ENCODE measurements at regions not wholly inside any gene's neighbourhood (a gene's known extent, or its start where the extent isn't known, plus 50 kb on each side); places are given as distances from the start of the nearest gene placed in this dataset.
A peak's percentile ranks its signal among the peaks of the same experiment; 100 is the strongest.

DNA sequence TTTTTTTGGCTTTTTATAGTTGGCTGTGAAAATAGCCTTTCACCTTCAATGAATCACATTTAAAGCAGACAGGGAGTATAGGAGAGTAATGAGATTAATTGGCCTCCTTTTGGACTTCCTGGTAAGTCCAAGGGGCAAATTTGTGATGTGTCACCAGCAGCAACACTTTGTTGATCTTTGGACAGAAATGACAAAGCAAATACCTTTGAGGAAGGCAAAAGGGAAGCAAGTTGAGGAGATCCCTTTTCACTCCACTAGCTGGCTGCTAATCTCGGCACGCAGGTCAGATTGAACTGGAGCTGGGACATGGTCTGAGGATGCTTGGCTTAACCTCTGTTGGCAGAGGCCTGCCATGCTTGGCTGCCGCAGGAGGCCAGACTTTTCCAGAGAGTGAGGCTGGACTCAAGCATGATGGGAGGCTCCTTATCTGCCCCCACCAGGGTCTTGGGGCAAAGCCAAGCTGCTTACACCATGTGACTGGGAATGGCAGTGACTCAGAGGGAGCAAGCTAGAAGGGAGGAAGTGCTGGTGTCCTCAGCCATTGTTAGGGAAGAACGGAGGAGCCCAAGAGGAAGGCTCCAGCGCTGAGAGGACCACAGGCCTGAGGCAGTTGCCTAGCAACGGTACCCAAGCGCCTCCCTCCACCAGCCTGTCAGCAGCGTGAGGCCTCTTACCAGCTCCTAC is 174.5 kb upstream of the MAP1B start:
- Histone ChIP-seq H3K4me1 (ENCODE audit: insufficient read depth, low read length) (peaks cover 27% of the 10 kb centered on the region), H3K4me3 (ENCODE audit: low read length) (no peak overlapping the region), H3K9me3 (ENCODE audit: low read length) (no peaks in the 10 kb centered on the region), H3K27me3 (ENCODE audit: insufficient read depth, low read length) (no peaks in the 10 kb centered on the region), H3K36me3 (ENCODE audit: insufficient read depth, low read length) (no peaks in the 10 kb centered on the region), H2AFZ (ENCODE audit: low read depth, low read length) (no peak overlapping the region)

- peaks cover 34% of the 10 kb centered on the region for H3K4me1 ChIP-seq (ENCODE audit: insufficient read depth, low read length)
- H3K9me3 ChIP-seq (ENCODE audit: low read length) = no peaks in the 10 kb centered on the region
- H3K27me3 ChIP-seq (ENCODE audit: insufficient read depth, low read length) = no peaks in the 10 kb centered on the region
- H3K36me3 ChIP-seq (ENCODE audit: insufficient read depth, low read length) = no peaks in the 10 kb centered on the region
- no peak overlapping the region for H2AFZ ChIP-seq (ENCODE audit: low read depth, low read length)
- H3K4me3 ChIP-seq (ENCODE audit: low read length) = no peak overlapping the region
Measured at GRCh38 chr5:71934322-71934721, 173.0 kb upstream of the MAP1B start.

DNA sequence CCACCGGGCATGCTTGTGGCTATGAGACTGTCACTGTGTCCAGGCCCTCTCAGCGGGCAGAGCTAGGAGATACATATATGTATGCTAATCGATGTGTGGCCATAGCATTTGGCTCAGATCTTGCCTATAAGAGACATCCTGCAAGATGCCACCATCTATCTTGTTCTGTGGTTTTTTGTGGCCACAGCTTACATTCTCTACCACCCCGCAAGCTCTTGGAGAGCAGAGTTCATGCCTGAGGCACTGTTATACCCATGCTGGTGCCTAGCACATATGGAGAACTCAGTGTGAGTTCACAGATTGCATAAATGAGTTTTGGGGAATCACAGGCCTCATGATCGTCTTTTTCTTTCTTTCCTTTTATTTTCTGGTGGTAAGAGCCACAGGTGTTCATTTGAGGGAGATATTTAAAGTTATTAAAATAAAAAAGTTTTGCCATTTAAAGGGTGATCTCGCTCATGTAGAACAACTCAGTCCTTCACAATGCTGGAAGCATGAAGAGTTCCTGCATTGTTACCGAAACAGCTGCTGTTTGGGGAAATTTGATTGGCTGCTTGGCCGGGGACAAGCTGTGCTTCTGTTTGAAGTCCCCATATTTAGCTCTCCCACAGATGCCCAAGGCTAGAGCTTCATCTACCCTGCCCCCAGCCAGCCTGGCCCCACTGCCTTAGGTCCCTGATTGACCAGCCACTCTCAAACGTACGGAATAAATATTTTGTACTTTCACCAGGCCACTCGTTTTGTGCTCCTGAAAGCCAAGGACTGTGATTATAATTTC is 169.2 kb upstream of the MAP1B start:
- Histone ChIP-seq H2AFZ (ENCODE audit: low read depth, low read length) (no peak overlapping the region), H3K4me3 (ENCODE audit: low read length) (no peak overlapping the region), H3K9me3 (ENCODE audit: low read length) (no peaks in the 10 kb centered on the region), H3K36me3 (ENCODE audit: insufficient read depth, low read length) (no peaks in the 10 kb centered on the region), H3K27me3 (ENCODE audit: insufficient read depth, low read length) (no peaks in the 10 kb centered on the region), H3K4me1 (ENCODE audit: insufficient read depth, low read length) (peaks cover 29% of the 10 kb centered on the region)

GRCh38 chr5:71938895-71939294 is 168.4 kb upstream of the MAP1B start:
- Histone ChIP-seq H3K36me3 (ENCODE audit: insufficient read depth, low read length) (no peaks in the 10 kb centered on the region), H2AFZ (ENCODE audit: low read depth, low read length) (no peak overlapping the region), H3K4me1 (ENCODE audit: insufficient read depth, low read length) (peaks cover 23% of the 10 kb centered on the region), H3K27me3 (ENCODE audit: insufficient read depth, low read length) (no peaks in the 10 kb centered on the region), H3K9me3 (ENCODE audit: low read length) (no peaks in the 10 kb centered on the region), H3K4me3 (ENCODE audit: low read length) (no peak overlapping the region)

DNA sequence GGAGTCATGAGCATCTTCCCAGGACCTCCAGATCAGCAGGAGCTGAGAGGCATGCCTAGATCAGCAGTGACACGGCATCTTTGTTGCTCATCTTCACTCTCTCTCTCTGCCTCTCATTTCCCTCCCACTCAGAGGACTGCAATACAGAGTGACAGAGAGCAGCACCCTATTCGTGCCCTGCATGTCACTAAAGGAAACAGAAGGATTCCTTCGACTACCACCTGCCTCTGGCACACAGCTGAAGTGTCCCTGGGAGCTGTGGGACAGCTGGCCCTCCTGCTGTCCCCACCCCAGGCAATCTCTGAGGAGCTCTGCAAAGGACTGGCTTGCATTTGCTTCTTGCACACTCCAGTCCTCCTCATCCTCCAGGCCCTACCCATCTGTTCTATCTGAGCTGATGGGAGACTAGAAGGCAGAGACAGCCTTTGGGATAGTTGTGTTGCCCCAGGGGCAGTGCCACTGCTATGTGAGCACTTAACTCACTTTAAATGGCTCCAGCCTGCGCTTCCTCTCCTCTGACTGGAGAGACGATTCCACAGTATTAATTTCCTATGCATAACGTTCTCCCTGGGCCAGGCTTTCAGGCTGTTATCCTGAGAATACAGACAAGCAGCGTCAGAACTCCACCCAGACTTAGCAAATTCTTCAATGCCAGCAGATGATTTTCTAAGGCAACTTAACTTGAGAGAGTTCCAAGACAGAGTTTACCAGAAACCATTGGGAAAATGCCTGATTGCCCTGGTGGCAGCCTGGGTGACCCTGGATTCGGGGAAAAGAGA is 167.6 kb upstream of the MAP1B start:
- Histone ChIP-seq H2AFZ (ENCODE audit: low read depth, low read length) (peak overlapping the region; percentile 2), H3K36me3 (ENCODE audit: insufficient read depth, low read length) (no peaks in the 10 kb centered on the region), H3K9me3 (ENCODE audit: low read length) (no peaks in the 10 kb centered on the region), H3K4me3 (ENCODE audit: low read length) (no peak overlapping the region), H3K4me1 (ENCODE audit: insufficient read depth, low read length) (peaks cover 28% of the 10 kb centered on the region), H3K27me3 (ENCODE audit: insufficient read depth, low read length) (no peaks in the 10 kb centered on the region)

DNA sequence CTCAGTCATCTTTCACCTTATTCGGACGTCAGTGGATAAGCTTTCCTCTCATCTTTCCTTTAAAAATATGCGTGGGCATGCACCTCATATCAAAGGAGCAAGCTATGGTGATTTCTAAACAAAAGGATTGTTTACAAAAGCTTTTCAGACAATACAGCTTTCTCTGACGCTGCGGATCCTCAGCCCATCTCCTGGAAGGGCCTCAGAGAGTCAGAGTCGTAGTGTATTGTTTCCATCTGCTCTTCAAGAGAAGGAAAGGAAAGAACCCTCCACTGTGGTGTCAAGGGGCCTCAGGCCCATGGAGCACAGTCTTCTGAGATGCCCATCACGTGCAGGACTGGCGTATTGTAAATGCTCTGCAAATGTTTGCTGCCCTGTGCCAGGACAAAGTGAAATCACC is 163.4 kb upstream of the MAP1B start:
- Histone ChIP-seq H3K4me1 (ENCODE audit: insufficient read depth, low read length) (peaks cover 21% of the 10 kb centered on the region), H3K9me3 (ENCODE audit: low read length) (peaks cover 4% of the 10 kb centered on the region), H3K36me3 (ENCODE audit: insufficient read depth, low read length) (no peaks in the 10 kb centered on the region), H3K4me3 (ENCODE audit: low read length) (no peak overlapping the region), H3K27me3 (ENCODE audit: insufficient read depth, low read length) (no peaks in the 10 kb centered on the region), H2AFZ (ENCODE audit: low read depth, low read length) (no peak overlapping the region)

- Histone ChIP-seq H3K9me3 (ENCODE audit: low read length) (peaks cover 4% of the 10 kb centered on the region), H2AFZ (ENCODE audit: low read depth, low read length) (no peak overlapping the region), H3K27me3 (ENCODE audit: insufficient read depth, low read length) (no peaks in the 10 kb centered on the region), H3K4me1 (ENCODE audit: insufficient read depth, low read length) (peaks cover 11% of the 10 kb centered on the region), H3K4me3 (ENCODE audit: low read length) (no peak overlapping the region), H3K36me3 (ENCODE audit: insufficient read depth, low read length) (no peaks in the 10 kb centered on the region)
Measured at GRCh38 chr5:71945436-71945835, 161.8 kb upstream of the MAP1B start.

GRCh38 chr5:71946343-71947030 is 160.8 kb upstream of the MAP1B start:
- no peaks in the 10 kb centered on the region for H3K27me3 ChIP-seq (ENCODE audit: insufficient read depth, low read length)
- no peaks in the 10 kb centered on the region for H3K36me3 ChIP-seq (ENCODE audit: insufficient read depth, low read length)
- peaks cover 4% of the 10 kb centered on the region for H3K9me3 ChIP-seq (ENCODE audit: low read length)
- no peak overlapping the region for H3K4me3 ChIP-seq (ENCODE audit: low read length)
- peaks cover 11% of the 10 kb centered on the region for H3K4me1 ChIP-seq (ENCODE audit: insufficient read depth, low read length)
- no peak overlapping the region for H2AFZ ChIP-seq (ENCODE audit: low read depth, low read length)

GRCh38 chr5:71948206-71948605 is 159.1 kb upstream of the MAP1B start:
- Histone ChIP-seq H3K4me1 (ENCODE audit: insufficient read depth, low read length) (peaks cover 11% of the 10 kb centered on the region), H3K27me3 (ENCODE audit: insufficient read depth, low read length) (no peaks in the 10 kb centered on the region), H2AFZ (ENCODE audit: low read depth, low read length) (no peak overlapping the region), H3K36me3 (ENCODE audit: insufficient read depth, low read length) (no peaks in the 10 kb centered on the region), H3K4me3 (ENCODE audit: low read length) (no peak overlapping the region), H3K9me3 (ENCODE audit: low read length) (peaks cover 4% of the 10 kb centered on the region)

GRCh38 chr5:71949772-71950171 is 157.5 kb upstream of the MAP1B start:
- no peaks in the 10 kb centered on the region for H3K27me3 ChIP-seq (ENCODE audit: insufficient read depth, low read length)
- no peaks in the 10 kb centered on the region for H3K36me3 ChIP-seq (ENCODE audit: insufficient read depth, low read length)
- no peak overlapping the region for H3K4me3 ChIP-seq (ENCODE audit: low read length)
- H3K9me3 ChIP-seq (ENCODE audit: low read length) = peaks cover 4% of the 10 kb centered on the region
- no peak overlapping the region for H2AFZ ChIP-seq (ENCODE audit: low read depth, low read length)
- peaks cover 3% of the 10 kb centered on the region for H3K4me1 ChIP-seq (ENCODE audit: insufficient read depth, low read length)

- Histone ChIP-seq H3K4me3 (ENCODE audit: low read length) (no peak overlapping the region), H2AFZ (ENCODE audit: low read depth, low read length) (no peak overlapping the region), H3K4me1 (ENCODE audit: insufficient read depth, low read length) (peaks cover 25% of the 10 kb centered on the region), H3K9me3 (ENCODE audit: low read length) (no peaks in the 10 kb centered on the region), H3K36me3 (ENCODE audit: insufficient read depth, low read length) (no peaks in the 10 kb centered on the region), H3K27me3 (ENCODE audit: insufficient read depth, low read length) (no peaks in the 10 kb centered on the region)
Measured at GRCh38 chr5:71953866-71954265, 153.4 kb upstream of the MAP1B start.

- Histone ChIP-seq H3K4me3 (ENCODE audit: low read length) (no peak overlapping the region), H3K36me3 (ENCODE audit: insufficient read depth, low read length) (no peaks in the 10 kb centered on the region), H3K9me3 (ENCODE audit: low read length) (no peaks in the 10 kb centered on the region), H2AFZ (ENCODE audit: low read depth, low read length) (no peak overlapping the region), H3K27me3 (ENCODE audit: insufficient read depth, low read length) (no peaks in the 10 kb centered on the region), H3K4me1 (ENCODE audit: insufficient read depth, low read length) (peaks cover 25% of the 10 kb centered on the region)
Measured at GRCh38 chr5:71954329-71954728, 152.9 kb upstream of the MAP1B start.

- no peak overlapping the region for H3K4me3 ChIP-seq (ENCODE audit: low read length)
- peaks cover 23% of the 10 kb centered on the region for H3K4me1 ChIP-seq (ENCODE audit: insufficient read depth, low read length)
- no peak overlapping the region for H2AFZ ChIP-seq (ENCODE audit: low read depth, low read length)
- no peaks in the 10 kb centered on the region for H3K27me3 ChIP-seq (ENCODE audit: insufficient read depth, low read length)
- H3K9me3 ChIP-seq (ENCODE audit: low read length) = no peaks in the 10 kb centered on the region
- H3K36me3 ChIP-seq (ENCODE audit: insufficient read depth, low read length) = no peaks in the 10 kb centered on the region
Measured at GRCh38 chr5:71955723-71956122, 151.6 kb upstream of the MAP1B start.

Measured in neuron (in vitro differentiated cells).